ENCODE measurements at regions not wholly inside any gene's neighbourhood (a gene's known extent, or its start where the extent isn't known, plus 50 kb on each side); places are given as distances from the start of the nearest gene placed in this dataset.

GRCh38 chr22:25437414-25438160, 126.9 kb upstream of the GRK3 start:
- H3K9me2 ChIP-seq (ENCODE audit: insufficient read depth): no peaks in the 10 kb centered on the region
- H3K36me3 ChIP-seq (ENCODE audit: insufficient read depth): no peaks in the 10 kb centered on the region
- Mint-ChIP-seq H3K4me3 (no peak overlapping the region; the same call in 2 of the 3 replicates), H3K4me1 (peaks cover 13% of the 10 kb centered on the region), H3K27ac (peak overlapping the region; percentile 30; the same call in 1 of the 2 replicates), H3K36me3 (ENCODE audit: low read depth) (no peaks in the 10 kb centered on the region), H3K27me3 (ENCODE audit: insufficient read depth, low read depth, poor library complexity) (peaks cover 7% of the 10 kb centered on the region), H3K9me3 (no peaks in the 10 kb centered on the region)
- peak overlapping the region; percentile 51; the same call in 1 of the 2 replicates for H3K4me2 ChIP-seq
- H3K4me1 ChIP-seq (ENCODE audit: insufficient read depth): peaks cover 12% of the 10 kb centered on the region; the same call in 1 of the 2 replicates
- peak overlapping the region; percentile 99 for H2AFZ ChIP-seq
- no peaks in the 10 kb centered on the region for H4K20me1 ChIP-seq (replicated peaks; ENCODE audit: insufficient read depth)
- TF ChIP-seq REST (IDR thresholded peaks at IDR 0.05; ENCODE audit: unreplicated experiment) (no peak), CREB1 (CRISPR knock-in tag; IDR thresholded peaks at IDR 0.05; ENCODE audit: low read depth) (no peak), JUNB (IDR thresholded peaks at IDR 0.05; ENCODE audit: unreplicated experiment) (no peak), ZNF331 (CRISPR knock-in tag; IDR thresholded peaks at IDR 0.05; ENCODE audit: low read depth) (no peak)
- TF ChIP-seq, protein P1, sequence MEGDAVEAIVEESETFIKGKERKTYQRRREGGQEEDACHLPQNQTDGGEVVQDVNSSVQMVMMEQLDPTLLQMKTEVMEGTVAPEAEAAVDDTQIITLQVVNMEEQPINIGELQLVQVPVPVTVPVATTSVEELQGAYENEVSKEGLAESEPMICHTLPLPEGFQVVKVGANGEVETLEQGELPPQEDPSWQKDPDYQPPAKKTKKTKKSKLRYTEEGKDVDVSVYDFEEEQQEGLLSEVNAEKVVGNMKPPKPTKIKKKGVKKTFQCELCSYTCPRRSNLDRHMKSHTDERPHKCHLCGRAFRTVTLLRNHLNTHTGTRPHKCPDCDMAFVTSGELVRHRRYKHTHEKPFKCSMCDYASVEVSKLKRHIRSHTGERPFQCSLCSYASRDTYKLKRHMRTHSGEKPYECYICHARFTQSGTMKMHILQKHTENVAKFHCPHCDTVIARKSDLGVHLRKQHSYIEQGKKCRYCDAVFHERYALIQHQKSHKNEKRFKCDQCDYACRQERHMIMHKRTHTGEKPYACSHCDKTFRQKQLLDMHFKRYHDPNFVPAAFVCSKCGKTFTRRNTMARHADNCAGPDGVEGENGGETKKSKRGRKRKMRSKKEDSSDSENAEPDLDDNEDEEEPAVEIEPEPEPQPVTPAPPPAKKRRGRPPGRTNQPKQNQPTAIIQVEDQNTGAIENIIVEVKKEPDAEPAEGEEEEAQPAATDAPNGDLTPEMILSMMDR (conservative IDR thresholded peaks at IDR 0.05; ENCODE audit: low read depth in 2 of 2): no peak
- no peaks in the 10 kb centered on the region for H3K27me3 ChIP-seq (ENCODE audit: insufficient read depth)
- H3K4me3 ChIP-seq: no peak overlapping the region
- ATAC-seq (peak; percentile 93), DNase-seq (ENCODE audit: low spot score) (peak; percentile 67)
- 0 out of 2 replicates have a peak overlapping the region, but pooled peaks have one; percentile 39 for H3K27ac ChIP-seq (ENCODE audit: low read depth)
- peaks cover 9% of the 10 kb centered on the region; the same call in 1 of the 2 replicates for H3F3A ChIP-seq (replicated peaks; ENCODE audit: low read depth)
- H3K79me2 ChIP-seq (replicated peaks; ENCODE audit: insufficient read depth): no peaks in the 10 kb centered on the region

DNA sequence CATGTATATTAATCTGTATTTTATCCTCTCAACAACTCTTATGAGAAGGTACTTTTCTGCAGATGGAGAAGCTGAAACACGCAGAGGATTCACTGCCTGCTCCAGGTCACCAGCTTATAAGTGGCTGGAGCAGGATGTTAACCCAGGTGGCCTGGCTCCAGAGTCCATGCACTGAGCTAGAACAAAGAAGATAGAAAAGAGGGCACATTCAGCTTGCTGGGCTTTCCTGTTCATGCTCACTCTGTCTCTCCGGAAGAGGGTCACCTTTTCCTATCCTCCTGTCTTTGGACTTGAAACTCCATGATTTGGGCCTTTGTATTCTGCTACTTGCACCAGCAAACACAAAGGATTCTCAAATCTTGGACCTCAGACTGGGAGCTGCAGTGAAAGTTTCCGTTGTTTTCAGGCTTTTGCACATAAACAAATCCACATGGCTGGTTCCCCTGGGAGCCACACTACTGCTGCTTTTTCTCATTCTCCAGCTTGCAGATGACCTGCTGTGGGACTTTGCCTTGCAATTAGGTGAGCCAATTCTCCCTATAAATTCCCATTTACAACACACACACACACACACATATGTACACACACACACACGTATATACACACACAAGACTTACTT, 117.3 kb upstream of the GRK3 start:
- Mint-ChIP-seq H3K27ac (peak overlapping the region; percentile 93; the same call in 1 of the 2 replicates), H3K4me1 (peaks cover 22% of the 10 kb centered on the region), H3K27me3 (ENCODE audit: insufficient read depth, low read depth, poor library complexity) (peaks cover 9% of the 10 kb centered on the region), H3K9me3 (no peaks in the 10 kb centered on the region), H3K36me3 (ENCODE audit: low read depth) (no peaks in the 10 kb centered on the region), H3K4me3 (peak overlapping the region; percentile 94)
- Histone ChIP-seq H3K27ac (ENCODE audit: low read depth) (no peak overlapping the region), H3K4me1 (ENCODE audit: insufficient read depth) (peaks cover 15% of the 10 kb centered on the region; the same call in 1 of the 2 replicates), H3K36me3 (ENCODE audit: insufficient read depth) (no peaks in the 10 kb centered on the region; the same call in 1 of the 2 replicates), H3K9me2 (ENCODE audit: insufficient read depth) (no peaks in the 10 kb centered on the region), H4K20me1 (replicated peaks; ENCODE audit: insufficient read depth) (peaks cover 27% of the 10 kb centered on the region), H3F3A (replicated peaks; ENCODE audit: low read depth) (no peaks in the 10 kb centered on the region; the same call in 1 of the 2 replicates), H3K4me2 (peak overlapping the region; percentile 18; the same call in 1 of the 2 replicates), H3K27me3 (ENCODE audit: insufficient read depth) (no peaks in the 10 kb centered on the region), H3K79me2 (replicated peaks; ENCODE audit: insufficient read depth) (peaks cover 44% of the 10 kb centered on the region), H3K4me3 (0 out of 2 replicates have a peak overlapping the region, but pooled peaks have one; percentile 91), H2AFZ (peak overlapping the region; percentile 98)
- DNase-seq (ENCODE audit: low spot score) (peak; percentile 21), ATAC-seq (no peak; the same call in 2 of the 3 replicates)
- TF ChIP-seq ZNF114 (CRISPR knock-in tag; IDR thresholded peaks at IDR 0.05) (no peak), POLR2AphosphoS5 (IDR thresholded peaks at IDR 0.05; ENCODE audit: low read depth) (no peak), ZNF462 (CRISPR knock-in tag; IDR thresholded peaks at IDR 0.05) (no peak)

Data from GM23338 (cell line).